Mononuclear cell (primary cell): ENCODE measurements at regions not wholly inside any gene's neighbourhood (a gene's known extent, or its start where the extent isn't known, plus 50 kb on each side); places are given as distances from the start of the nearest gene placed in this dataset.

ENCODE experiments used
- H3K27me3 ChIP-seq: 2 replicates; pipeline ENCODE4 v1.6.0; 2011; ENCODE audit warnings: low read length, control low read depth; ENCODE audit not compliant: insufficient read depth
- H3K4me1 ChIP-seq: 2 replicates; pipeline ENCODE4 v1.5.1; 2011; ENCODE audit warnings: mild to moderate bottlenecking, low read length, control low read depth; ENCODE audit not compliant: insufficient read depth
- H3K4me3 ChIP-seq: 2 replicates; pipeline ENCODE4 v1.5.1; 2011; ENCODE audit warnings: mild to moderate bottlenecking, low read length, moderate library complexity
- H3K9me3 ChIP-seq: 2 replicates; pipeline ENCODE4 v1.5.1; 2011; ENCODE audit warnings: low read depth, mild to moderate bottlenecking, control low read depth, low read length

DNA sequence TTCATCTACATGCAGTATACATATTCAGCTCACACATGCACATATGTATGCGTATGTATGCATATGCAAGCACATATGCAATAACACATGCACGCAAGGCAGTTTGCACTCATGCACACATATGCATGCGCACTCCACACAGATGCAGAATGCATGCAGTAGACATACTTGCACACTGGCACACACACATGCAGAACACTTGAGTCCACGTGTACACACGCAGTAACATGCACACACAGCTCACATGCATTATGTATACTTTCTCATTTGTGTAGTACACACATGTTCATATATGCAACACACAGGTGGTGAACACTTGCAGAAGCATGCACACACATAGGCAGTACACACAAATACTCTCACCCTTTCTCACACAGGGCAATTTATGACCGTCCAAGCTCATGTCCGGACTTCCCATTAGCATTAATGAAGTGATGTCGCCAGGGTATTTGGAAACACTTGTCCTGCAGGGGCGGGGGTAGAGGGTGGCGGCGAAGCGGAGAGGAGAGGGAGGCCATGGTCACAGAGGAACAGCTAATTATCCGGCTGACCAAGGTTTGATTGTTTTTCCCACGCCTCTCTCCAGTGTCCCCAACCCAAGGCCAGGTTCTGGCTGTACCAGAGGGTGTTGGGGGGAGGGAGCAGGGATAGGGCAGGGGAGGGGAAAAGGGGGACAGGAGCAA is 91.3 kb downstream of the VEGFA start:
- Histone ChIP-seq H3K4me1 (no peaks in the 10 kb centered on the region), H3K27me3 (no peaks in the 10 kb centered on the region), H3K4me3 (no peak overlapping the region), H3K9me3 (no peaks in the 10 kb centered on the region)

DNA sequence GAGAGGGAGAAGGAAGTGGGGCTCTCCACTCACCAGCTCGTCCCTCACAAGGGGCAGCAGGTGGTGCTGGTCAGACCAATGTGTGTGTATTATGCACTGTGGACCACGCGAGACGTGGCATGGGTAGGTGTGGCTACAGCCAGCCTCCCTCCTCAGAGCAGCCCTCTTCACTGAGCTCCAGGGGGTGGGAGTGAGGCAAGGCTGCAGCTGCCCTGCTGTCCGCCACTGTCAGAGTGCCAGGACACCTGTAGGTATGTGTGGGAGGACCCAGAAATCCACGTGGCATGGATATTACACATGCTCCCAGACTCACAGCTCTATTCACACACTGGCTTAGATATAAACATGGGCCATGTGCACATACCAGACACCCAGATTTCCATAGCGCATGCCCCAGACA is 90.3 kb downstream of the VEGFA start:
- Histone ChIP-seq H3K9me3 (no peaks in the 10 kb centered on the region), H3K27me3 (no peaks in the 10 kb centered on the region), H3K4me1 (no peaks in the 10 kb centered on the region), H3K4me3 (no peak overlapping the region)

DNA sequence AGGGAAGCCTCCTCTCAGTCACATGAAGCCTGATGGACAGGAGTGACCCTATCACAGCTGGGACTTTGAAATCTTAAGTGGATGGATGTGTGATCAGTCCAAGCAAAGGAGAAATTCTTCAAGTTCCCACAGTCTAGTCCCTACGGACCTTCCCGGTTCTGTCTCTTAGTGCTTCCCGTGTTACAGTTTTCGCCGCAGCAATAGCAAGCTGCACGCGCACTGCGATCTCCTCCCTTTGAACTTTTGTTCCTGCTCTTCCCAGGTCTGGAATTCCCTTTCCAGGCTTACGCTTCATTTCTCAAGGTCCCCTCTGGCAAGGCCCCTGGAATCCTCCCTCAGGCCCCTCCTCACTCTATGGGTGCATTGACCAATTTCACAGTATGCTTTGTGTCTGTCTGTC is 89.2 kb downstream of the VEGFA start:
- Histone ChIP-seq H3K4me1 (no peaks in the 10 kb centered on the region), H3K27me3 (no peaks in the 10 kb centered on the region), H3K9me3 (no peaks in the 10 kb centered on the region), H3K4me3 (no peak overlapping the region)

- Histone ChIP-seq H3K9me3 (no peaks in the 10 kb centered on the region), H3K27me3 (no peaks in the 10 kb centered on the region), H3K4me1 (no peaks in the 10 kb centered on the region), H3K4me3 (no peak overlapping the region)
Measured at GRCh38 chr6:43858161-43859153, 88.4 kb downstream of the VEGFA start.

GRCh38 chr6:43856005-43856765 is 86.2 kb downstream of the VEGFA start:
- Histone ChIP-seq H3K4me3 (no peak overlapping the region), H3K27me3 (no peaks in the 10 kb centered on the region), H3K4me1 (no peaks in the 10 kb centered on the region), H3K9me3 (no peaks in the 10 kb centered on the region)

DNA sequence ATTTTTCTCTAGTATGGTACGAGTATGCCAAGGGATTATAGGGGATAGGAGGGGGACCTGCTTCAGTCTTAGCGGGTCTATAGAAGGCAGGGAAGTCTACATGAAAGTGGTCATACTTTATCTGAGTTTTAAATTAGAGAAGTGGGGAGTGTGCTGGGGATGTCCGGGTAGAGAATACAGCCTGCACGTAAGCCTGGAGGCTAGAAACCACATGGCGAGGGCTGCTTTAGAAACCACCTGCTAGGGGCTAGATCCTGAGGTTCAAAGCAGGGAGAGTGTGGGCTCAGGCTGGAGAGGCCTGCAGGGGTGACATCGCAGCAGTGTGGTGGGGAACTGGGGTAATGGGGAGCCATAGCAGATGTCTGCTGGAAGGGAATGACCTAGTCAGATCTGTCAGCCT is 85.2 kb downstream of the VEGFA start:
- Histone ChIP-seq H3K9me3 (no peaks in the 10 kb centered on the region), H3K4me3 (no peak overlapping the region), H3K27me3 (no peaks in the 10 kb centered on the region), H3K4me1 (no peaks in the 10 kb centered on the region)

- no peaks in the 10 kb centered on the region for H3K9me3 ChIP-seq
- H3K4me1 ChIP-seq = no peaks in the 10 kb centered on the region
- no peak overlapping the region for H3K4me3 ChIP-seq
- H3K27me3 ChIP-seq = no peaks in the 10 kb centered on the region
Measured at GRCh38 chr6:43853066-43853650, 83.1 kb downstream of the VEGFA start.

- Histone ChIP-seq H3K27me3 (no peaks in the 10 kb centered on the region), H3K4me1 (no peaks in the 10 kb centered on the region), H3K4me3 (no peak overlapping the region), H3K9me3 (no peaks in the 10 kb centered on the region)
Measured at GRCh38 chr6:43852350-43852864, 82.4 kb downstream of the VEGFA start.

- no peak overlapping the region for H3K4me3 ChIP-seq
- H3K9me3 ChIP-seq = no peaks in the 10 kb centered on the region
- H3K4me1 ChIP-seq = no peaks in the 10 kb centered on the region
- no peaks in the 10 kb centered on the region for H3K27me3 ChIP-seq
Measured at GRCh38 chr6:43851204-43851865, 81.3 kb downstream of the VEGFA start.

- no peaks in the 10 kb centered on the region for H3K27me3 ChIP-seq
- no peaks in the 10 kb centered on the region for H3K4me1 ChIP-seq
- no peak overlapping the region for H3K4me3 ChIP-seq
- no peaks in the 10 kb centered on the region for H3K9me3 ChIP-seq
Measured at GRCh38 chr6:43850314-43851203, 80.5 kb downstream of the VEGFA start.

- H3K27me3 ChIP-seq = no peaks in the 10 kb centered on the region
- H3K4me3 ChIP-seq = no peak overlapping the region
- H3K9me3 ChIP-seq = no peaks in the 10 kb centered on the region
- H3K4me1 ChIP-seq = no peaks in the 10 kb centered on the region
Measured at GRCh38 chr6:43849844-43850243, 79.8 kb downstream of the VEGFA start.

DNA sequence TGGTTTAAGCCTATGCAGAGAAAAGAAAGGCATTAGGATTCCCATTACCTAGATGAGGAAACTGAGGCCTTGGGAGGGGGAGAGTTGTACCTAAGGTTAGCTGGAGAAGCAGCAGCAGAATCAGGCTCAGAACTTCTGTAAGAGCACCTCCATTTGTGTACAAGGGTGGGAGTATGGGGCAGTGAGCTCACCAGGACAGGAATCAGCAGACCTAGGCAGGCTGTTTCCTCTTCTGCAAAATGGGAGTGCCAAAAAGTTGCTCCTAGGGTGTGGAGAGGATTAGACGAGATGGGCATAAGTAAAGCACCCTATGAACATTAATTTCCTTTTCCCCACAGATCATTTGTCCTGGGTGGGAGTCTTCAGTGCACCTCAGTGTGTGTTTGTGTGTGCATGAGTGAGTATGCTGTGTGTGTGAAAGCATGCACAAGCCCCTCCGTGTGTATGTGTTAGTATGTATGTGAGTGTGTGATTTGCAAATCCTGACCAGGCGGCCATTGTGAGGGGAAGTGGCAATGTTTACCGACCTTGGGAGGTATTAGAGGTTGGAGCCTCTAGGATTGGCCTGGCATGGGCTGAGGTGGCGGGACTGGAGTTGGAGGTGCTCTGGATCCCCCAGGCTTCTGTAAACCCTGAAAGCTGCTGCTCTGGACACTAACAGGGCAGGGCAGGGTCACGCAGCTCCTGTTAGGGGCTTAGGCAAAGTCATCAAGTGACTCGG is 78.8 kb downstream of the VEGFA start:
- H3K9me3 ChIP-seq = no peaks in the 10 kb centered on the region

More for the DNA sequence above, 78.8 kb downstream of the VEGFA start:
- H3K4me3 ChIP-seq = no peak overlapping the region
- no peaks in the 10 kb centered on the region for H3K27me3 ChIP-seq
- no peaks in the 10 kb centered on the region for H3K4me1 ChIP-seq
